CD14-positive monocyte (primary cell): ENCODE measurements at regions not wholly inside any gene's neighbourhood (a gene's known extent, or its start where the extent isn't known, plus 50 kb on each side); places are given as distances from the start of the nearest gene placed in this dataset.

Experiments used
- DNase-seq, 3 donors: peaks; one replicate each; pipeline ENCODE4 v3.0.0-alpha.2; 2011 to 2022
- H2AFZ ChIP-seq: 2 replicates; pipeline ENCODE4 v1.6.0; 2012; ENCODE audit warnings: mild to moderate bottlenecking, low read depth, low read length, inconsistent platforms; ENCODE audit not compliant: insufficient read depth, poor library complexity, severe bottlenecking
- H3K27ac ChIP-seq, 2 donors: 1 replicate in 1 of 2; 2 replicates in 1 of 2; pipeline ENCODE4 v1.5.1; 2012 to 2013; ENCODE audit warnings: low read length in 2 of 2, control low read depth in 1 of 2, inconsistent platforms in 1 of 2, low read depth in 1 of 2, mild to moderate bottlenecking in 1 of 2
- H3K27me3 ChIP-seq, 2 donors: one replicate each; pipeline versions ENCODE4 v1.6.0 to v1.6.1; 2011 to 2013; ENCODE audit warnings: low read length in 2 of 2; ENCODE audit not compliant: control insufficient read depth in 2 of 2, insufficient read depth in 2 of 2
- H3K36me3 ChIP-seq, 2 donors: replicated peaks in 1 of 2; 1 replicate in 1 of 2; 2 replicates in 1 of 2; pipeline versions ENCODE4 v1.5.1 to v1.6.1; 2012 to 2013; ENCODE audit warnings: low read length in 2 of 2, control low read depth in 1 of 2, inconsistent platforms in 1 of 2, mild to moderate bottlenecking in 1 of 2; ENCODE audit not compliant: insufficient read depth in 2 of 2, control insufficient read depth in 1 of 2
- H3K4me1 ChIP-seq, 2 donors: 1 replicate in 1 of 2; 2 replicates in 1 of 2; pipeline versions ENCODE4 v1.5.1 to v1.6.1; 2012 to 2013; ENCODE audit warnings: low read length in 2 of 2, control low read depth in 1 of 2, inconsistent platforms in 1 of 2, mild to moderate bottlenecking in 1 of 2, moderate library complexity in 1 of 2; ENCODE audit not compliant: insufficient read depth in 2 of 2, control insufficient read depth in 1 of 2
- H3K4me2 ChIP-seq: replicated peaks from 2 replicates; pipeline ENCODE3; 2012; ENCODE audit warnings: low read length, moderate library complexity, mild to moderate bottlenecking; ENCODE audit not compliant: poor library complexity, severe bottlenecking; ENCODE audit errors: extremely low read depth
- H3K4me3 ChIP-seq, 3 experiments: fragments of 200-600 bp in 1 of 3; sonication (generic) in 1 of 3; replicated peaks in 1 of 3; 1 replicate in 2 of 3; 2 replicates in 1 of 3; pipeline ENCODE4 v1.5.1; 2011 to 2013; ENCODE audit warnings: low read length in 3 of 3, mild to moderate bottlenecking in 3 of 3, control low read depth in 2 of 3, low read depth in 2 of 3, inconsistent platforms in 1 of 3, moderate library complexity in 1 of 3
- H3K79me2 ChIP-seq: 2 replicates; pipeline ENCODE4 v1.6.0; 2012; ENCODE audit warnings: mild to moderate bottlenecking, control low read depth, inconsistent platforms, low read length, moderate library complexity; ENCODE audit not compliant: insufficient read depth
- H3K9ac ChIP-seq: 2 replicates; pipeline ENCODE4 v1.6.0; 2017; ENCODE audit warnings: low read length, mild to moderate bottlenecking; ENCODE audit not compliant: insufficient read depth, poor library complexity, severe bottlenecking
- H3K9me3 ChIP-seq, 2 donors: replicated peaks in 1 of 2; 1 replicate in 1 of 2; 2 replicates in 1 of 2; pipeline versions ENCODE4 v1.5.1 to v1.6.1; 2012 to 2013; ENCODE audit warnings: low read length in 2 of 2, control low read depth in 1 of 2; ENCODE audit not compliant: control insufficient read depth in 1 of 2, insufficient read depth in 1 of 2
- H4K20me1 ChIP-seq: 2 replicates; pipeline ENCODE4 v1.6.0; 2012; ENCODE audit warnings: mild to moderate bottlenecking, low read length, control low read depth, moderate library complexity; ENCODE audit not compliant: insufficient read depth
- H3K27ac Mint-ChIP-seq, 7 donors: one replicate each; pipeline ENCODE4 v1.8.0; 2020; ENCODE audit warnings: mild to moderate bottlenecking in 7 of 7, mixed read lengths in 7 of 7, moderate library complexity in 6 of 7, inconsistent platforms in 2 of 7
- H3K27me3 Mint-ChIP-seq, 3 donors: one replicate each; pipeline ENCODE4 v1.8.0; 2021 to 2022; ENCODE audit warnings: low read depth in 3 of 3, mild to moderate bottlenecking in 3 of 3, mixed read lengths in 3 of 3, moderate library complexity in 3 of 3, inconsistent platforms in 1 of 3
- H3K36me3 Mint-ChIP-seq, 2 donors: one replicate each; pipeline ENCODE4 v1.8.0; 2020; ENCODE audit warnings: mixed read lengths in 2 of 2, inconsistent platforms in 1 of 2, mild to moderate bottlenecking in 1 of 2
- H3K4me1 Mint-ChIP-seq: one replicate; pipeline ENCODE4 v1.8.0; 2020; ENCODE audit warnings: mild to moderate bottlenecking, mixed read lengths
- H3K4me3 Mint-ChIP-seq, 2 donors: one replicate each; pipeline ENCODE4 v1.8.0; 2020; ENCODE audit warnings: mild to moderate bottlenecking in 2 of 2, mixed read lengths in 2 of 2, moderate library complexity in 1 of 2
- H3K9me3 Mint-ChIP-seq, 7 donors: one replicate each; pipeline ENCODE4 v1.8.0; 2020 to 2022; ENCODE audit warnings: mixed read lengths in 7 of 7, mild to moderate bottlenecking in 6 of 7, moderate library complexity in 6 of 7, inconsistent platforms in 2 of 7
- WGBS: methylation state at CpG from one replicate; pipeline ENCODE4 v1.1.5; 2013; ENCODE audit warnings: missing lambda C conversion rate; ENCODE audit not compliant: insufficient coverage; 5-methylcytosine and 5-hydroxymethylcytosine counted together
- intact Hi-C, 2 donors: fragments of 100-400 bp; cut with micrococcal nuclease; formaldehyde crosslinking; loops; one replicate each; pipeline versions ENCODE4 v1.15.0 to v1.15.1; 2023
- TF ChIP-seq, protein P1 (sequence below): fragments of 200-600 bp; IDR thresholded peaks from one replicate; pipeline ENCODE4 v1.8.0; 2022; ENCODE audit warnings: antibody characterized with exemption, mild to moderate bottlenecking

DNA sequence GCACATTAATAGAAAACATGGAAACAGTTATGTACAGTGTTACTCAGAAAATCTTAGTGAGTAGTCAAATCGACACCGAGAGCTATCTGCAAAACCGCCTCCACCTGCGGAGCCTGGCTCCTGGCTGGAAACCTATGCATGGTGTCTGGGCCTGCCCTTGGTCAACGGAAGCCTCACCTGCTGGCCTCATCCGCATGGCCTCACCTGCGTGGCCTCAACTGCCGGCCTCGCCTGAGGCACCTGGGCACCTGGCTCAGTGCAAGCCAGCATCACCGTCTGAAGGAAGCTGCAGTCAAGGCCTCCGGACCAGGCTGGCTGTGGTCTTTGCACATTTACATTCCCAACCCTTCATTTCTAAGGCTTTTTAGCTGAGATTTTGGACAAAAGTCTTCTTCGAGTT, 352.1 kb downstream of the POM121L12 start:
- 88% methylated on average over 12 of the region's 12 CpGs for WGBS
- Histone ChIP-seq H3K36me3 (no peaks in the 10 kb centered on the region), H3K27ac (no peak overlapping the region), H3K27me3 (no peaks in the 10 kb centered on the region), H3K79me2 (no peaks in the 10 kb centered on the region), H4K20me1 (no peaks in the 10 kb centered on the region), H3K4me3 (no peak overlapping the region), H3K4me1 (no peaks in the 10 kb centered on the region), H3K9me3 (peaks cover 26 to 42% of the 10 kb centered on the region in 2 donors), H2AFZ (no peak overlapping the region), H3K9ac (no peak overlapping the region), H3K4me2 (no peak overlapping the region)
- DNase-seq = no peak
- Mint-ChIP-seq H3K27ac (no peak overlapping the region), H3K27me3 (no peaks in the 10 kb centered on the region), H3K4me3 (no peak overlapping the region), H3K36me3 (no peaks in the 10 kb centered on the region), H3K4me1 (no peaks in the 10 kb centered on the region), H3K9me3 (peaks cover 8 to 31% (median 11%) of the 10 kb centered on the region in 7 donors)
- intact Hi-C loops = no loop called here
- TF ChIP-seq, protein P1, sequence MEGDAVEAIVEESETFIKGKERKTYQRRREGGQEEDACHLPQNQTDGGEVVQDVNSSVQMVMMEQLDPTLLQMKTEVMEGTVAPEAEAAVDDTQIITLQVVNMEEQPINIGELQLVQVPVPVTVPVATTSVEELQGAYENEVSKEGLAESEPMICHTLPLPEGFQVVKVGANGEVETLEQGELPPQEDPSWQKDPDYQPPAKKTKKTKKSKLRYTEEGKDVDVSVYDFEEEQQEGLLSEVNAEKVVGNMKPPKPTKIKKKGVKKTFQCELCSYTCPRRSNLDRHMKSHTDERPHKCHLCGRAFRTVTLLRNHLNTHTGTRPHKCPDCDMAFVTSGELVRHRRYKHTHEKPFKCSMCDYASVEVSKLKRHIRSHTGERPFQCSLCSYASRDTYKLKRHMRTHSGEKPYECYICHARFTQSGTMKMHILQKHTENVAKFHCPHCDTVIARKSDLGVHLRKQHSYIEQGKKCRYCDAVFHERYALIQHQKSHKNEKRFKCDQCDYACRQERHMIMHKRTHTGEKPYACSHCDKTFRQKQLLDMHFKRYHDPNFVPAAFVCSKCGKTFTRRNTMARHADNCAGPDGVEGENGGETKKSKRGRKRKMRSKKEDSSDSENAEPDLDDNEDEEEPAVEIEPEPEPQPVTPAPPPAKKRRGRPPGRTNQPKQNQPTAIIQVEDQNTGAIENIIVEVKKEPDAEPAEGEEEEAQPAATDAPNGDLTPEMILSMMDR = no peak

- Mint-ChIP-seq H3K4me1 (no peaks in the 10 kb centered on the region), H3K27ac (no peak overlapping the region), H3K27me3 (no peaks in the 10 kb centered on the region), H3K4me3 (no peak overlapping the region), H3K9me3 (peaks cover 0 to 25% (median 7%) of the 10 kb centered on the region in 7 donors), H3K36me3 (no peaks in the 10 kb centered on the region)
- Histone ChIP-seq H2AFZ (no peak overlapping the region), H3K79me2 (no peaks in the 10 kb centered on the region), H3K4me2 (no peak overlapping the region), H3K27ac (no peak overlapping the region), H3K4me3 (no peak overlapping the region), H3K36me3 (no peaks in the 10 kb centered on the region), H4K20me1 (no peaks in the 10 kb centered on the region), H3K9me3 (peaks cover 20 to 24% of the 10 kb centered on the region in 2 donors), H3K4me1 (no peaks in the 10 kb centered on the region), H3K27me3 (no peaks in the 10 kb centered on the region), H3K9ac (no peak overlapping the region)
- no peak for DNase-seq
- intact Hi-C loops = no loop called here
- WGBS = 90% methylated on average over 2 of the region's 2 CpGs
- TF ChIP-seq, protein P1 = no peak
Observed at GRCh38 chr7:53397911-53398310, 362.5 kb downstream of the POM121L12 start.
